Omental fat pad (tissue), 3 donors: ENCODE measurements at regions not wholly inside any gene's neighbourhood (a gene's known extent, or its start where the extent isn't known, plus 50 kb on each side); places are given as distances from the start of the nearest gene placed in this dataset.

Experiments
- ATAC-seq: fragments of 150-250 bp; one replicate; pipeline ENCODE4 v1.9.1; 2016; ENCODE audit warnings: mild to moderate bottlenecking, moderate library complexity; ENCODE audit not compliant: low FRiP score
- DNase-seq: peaks from one replicate; pipeline ENCODE4 v3.0.0-alpha.2; 2019; ENCODE audit warnings: low spot score
- CTCF ChIP-seq, 3 donors: fragments of 450-650 bp; IDR thresholded peaks; one replicate each; pipeline ENCODE4 v1.5.1; 2016 to 2017; ENCODE audit warnings: antibody characterized with exemption in 3 of 3, mild to moderate bottlenecking in 3 of 3, moderate library complexity in 2 of 3

- ATAC-seq, result no peak
Measured at GRCh38 chr4:135123632-135124031, 922.0 kb upstream of the PABPC4L start.

GRCh38 chr4:135122457-135122856 lies 920.9 kb upstream of the PABPC4L start:
- DNase-seq (no peak), ATAC-seq (no peak)

More at GRCh38 chr4:135123632-135124031, 922.0 kb upstream of the PABPC4L start:
- no peak for DNase-seq
- TF ChIP-seq CTCF (IDR thresholded peaks at IDR 0.05), result no peak

GRCh38 chr4:135120195-135120594 lies 918.6 kb upstream of the PABPC4L start:
- ATAC-seq, result no peak
- no peak for TF ChIP-seq CTCF (IDR thresholded peaks at IDR 0.05)
- DNase-seq, result no peak

More at GRCh38 chr4:135122457-135122856, 920.9 kb upstream of the PABPC4L start:
- TF ChIP-seq CTCF (IDR thresholded peaks at IDR 0.05), result no peak

- no peak for ATAC-seq
- DNase-seq, result no peak
- TF ChIP-seq CTCF (IDR thresholded peaks at IDR 0.05), result no peak
Measured at GRCh38 chr4:135114079-135114478, 912.5 kb upstream of the PABPC4L start.

GRCh38 chr4:135098061-135098460 lies 896.5 kb upstream of the PABPC4L start:
- ATAC-seq (no peak), DNase-seq (no peak)
- TF ChIP-seq CTCF (IDR thresholded peaks at IDR 0.05), result no peak

GRCh38 chr4:135073389-135073788 lies 871.8 kb upstream of the PABPC4L start:
- ATAC-seq (no peak), DNase-seq (no peak)

More at GRCh38 chr4:135073389-135073788, 871.8 kb upstream of the PABPC4L start:
- no peak for TF ChIP-seq CTCF (IDR thresholded peaks at IDR 0.05)
